Esophagus muscularis mucosa (tissue), 4 donors: ENCODE measurements at regions not wholly inside any gene's neighbourhood (a gene's known extent, or its start where the extent isn't known, plus 50 kb on each side); places are given as distances from the start of the nearest gene placed in this dataset.

Experiments
- CTCF ChIP-seq, 3 experiments: fragments of 200-600 bp in 2 of 3; fragments of 450-650 bp in 1 of 3; sonication (generic) in 2 of 3; IDR thresholded peaks; one replicate each; pipeline ENCODE4 v1.5.1; 2017 to 2019; ENCODE audit warnings: antibody characterized with exemption in 3 of 3, mild to moderate bottlenecking in 2 of 3, moderate library complexity in 1 of 3
- EP300 ChIP-seq: sonication (generic); formaldehyde crosslinking; IDR thresholded peaks from one replicate; pipeline ENCODE4 v1.6.1; 2017; ENCODE audit warnings: antibody characterized with exemption
- POLR2A ChIP-seq: fragments of 450-650 bp; IDR thresholded peaks from one replicate; pipeline ENCODE4 v1.6.1; 2017; ENCODE audit warnings: antibody characterized with exemption, moderate library complexity, mild to moderate bottlenecking, low read depth
- POLR2AphosphoS5 ChIP-seq, 2 donors: sonication (generic); formaldehyde crosslinking; IDR thresholded peaks; one replicate each; pipeline ENCODE4 v1.6.1; 2017; ENCODE audit warnings: antibody characterized with exemption in 2 of 2

- TF ChIP-seq POLR2A (no peak), CTCF (IDR thresholded peaks at IDR 0.05) (no peak), EP300 (no peak), POLR2AphosphoS5 (IDR thresholded peaks at IDR 0.05) (no peak)
Measured at GRCh38 chr2:131584380-131584779, 56.7 kb downstream of the CCDC74A start.
